Colon (tissue), 2 donors: ENCODE measurements at regions not wholly inside any gene's neighbourhood (a gene's known extent, or its start where the extent isn't known, plus 50 kb on each side); places are given as distances from the start of the nearest gene placed in this dataset.

Experiments used
- FAIRE-seq: peaks from 2 replicates; lab custom pipeline; 2012; peaks lifted over from hg19 to GRCh38; lab: Jason Lieb, UNC
- donor health status: control.
- donor health status: control.

DNA sequence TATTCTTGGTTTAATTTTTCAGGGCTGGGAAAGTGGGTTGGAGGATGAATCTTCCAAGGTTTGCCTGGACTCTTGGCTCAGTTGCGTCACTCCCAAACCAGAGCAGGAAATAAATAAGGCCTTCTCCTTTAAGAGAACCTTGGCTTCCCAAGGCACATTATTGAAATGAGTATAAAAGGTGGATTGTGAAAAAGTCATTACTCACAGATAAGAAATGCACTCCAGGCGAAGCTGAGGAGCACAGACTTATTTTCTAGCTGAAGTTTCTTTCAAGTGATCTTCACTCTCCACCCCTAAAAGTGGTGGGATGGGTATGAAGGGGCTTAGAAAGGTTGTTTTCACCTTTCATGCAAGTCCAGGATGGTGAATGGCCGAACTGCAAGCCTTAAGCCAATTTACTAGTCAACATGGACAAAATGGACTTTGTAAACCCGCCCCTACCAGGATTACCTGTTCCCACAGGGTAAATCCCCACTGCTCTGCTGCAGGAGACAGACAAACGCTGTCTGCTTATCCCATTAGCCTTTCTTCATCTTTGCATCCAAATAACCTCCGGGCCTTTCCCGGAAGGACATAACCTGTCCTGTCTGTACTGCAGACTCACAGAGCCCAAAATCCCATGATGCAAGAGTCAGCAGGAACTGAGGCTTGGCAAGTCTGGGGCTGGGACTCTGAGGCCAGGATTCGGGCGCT is 207.6 kb downstream of the BCL11B start:
- no peak for FAIRE-seq

DNA sequence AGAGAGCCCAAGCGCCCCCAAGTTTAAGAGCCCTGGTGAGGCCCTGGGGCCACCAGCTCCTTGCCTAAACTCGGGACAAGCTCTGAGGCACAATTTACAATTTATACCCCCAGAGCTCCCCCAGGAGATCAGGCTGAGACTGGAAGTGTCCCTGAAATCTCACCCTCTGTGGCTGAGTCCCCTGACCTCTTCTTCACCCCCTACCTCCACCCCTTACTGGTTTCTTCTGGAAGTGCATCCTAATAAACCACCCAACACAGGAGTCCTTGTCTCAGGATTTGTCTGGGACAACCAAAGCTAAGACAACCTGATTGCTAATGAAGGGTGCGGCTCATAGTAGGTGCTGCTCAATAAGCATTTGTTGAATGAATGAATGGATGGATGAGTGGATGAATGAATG is 206.4 kb downstream of the BCL11B start:
- no peak for FAIRE-seq

GRCh38 chr14:99066378-99066777 is 205.6 kb downstream of the BCL11B start:
- no peak for FAIRE-seq

GRCh38 chr14:99067141-99067920 is 204.7 kb downstream of the BCL11B start:
- no peak for FAIRE-seq

DNA sequence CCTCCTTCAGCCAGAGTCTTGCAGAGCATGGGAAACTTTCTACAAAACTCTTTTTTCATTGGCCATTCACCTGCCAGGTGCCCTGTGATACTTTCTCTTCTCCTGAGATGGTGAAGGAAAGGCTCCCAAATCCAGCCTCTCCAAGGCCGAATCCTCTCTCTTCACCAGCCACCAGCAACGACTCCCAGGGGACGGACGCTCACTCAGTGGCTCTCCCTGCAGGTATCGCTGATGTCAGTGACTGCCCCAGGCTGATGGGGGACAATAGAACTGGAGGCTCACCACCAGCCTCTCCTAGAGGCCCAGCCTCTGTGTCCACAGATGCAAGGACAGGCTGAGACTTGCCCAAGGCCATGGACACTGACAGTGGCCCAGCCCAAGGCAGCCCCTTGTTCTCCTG is 204.1 kb downstream of the BCL11B start:
- FAIRE-seq, result no peak

GRCh38 chr14:99069946-99070345 is 202.1 kb downstream of the BCL11B start:
- FAIRE-seq, result no peak

- no peak for FAIRE-seq
Measured at GRCh38 chr14:99072433-99072832, 199.6 kb downstream of the BCL11B start.

- FAIRE-seq, result no peak
Measured at GRCh38 chr14:99072956-99073355, 199.0 kb downstream of the BCL11B start.

- no peak for FAIRE-seq
Measured at GRCh38 chr14:99073431-99073830, 198.6 kb downstream of the BCL11B start.

- FAIRE-seq, result no peak
Measured at GRCh38 chr14:99075061-99075460, 196.9 kb downstream of the BCL11B start.

- no peak for FAIRE-seq
Measured at GRCh38 chr14:99075771-99076375, 196.1 kb downstream of the BCL11B start.

DNA sequence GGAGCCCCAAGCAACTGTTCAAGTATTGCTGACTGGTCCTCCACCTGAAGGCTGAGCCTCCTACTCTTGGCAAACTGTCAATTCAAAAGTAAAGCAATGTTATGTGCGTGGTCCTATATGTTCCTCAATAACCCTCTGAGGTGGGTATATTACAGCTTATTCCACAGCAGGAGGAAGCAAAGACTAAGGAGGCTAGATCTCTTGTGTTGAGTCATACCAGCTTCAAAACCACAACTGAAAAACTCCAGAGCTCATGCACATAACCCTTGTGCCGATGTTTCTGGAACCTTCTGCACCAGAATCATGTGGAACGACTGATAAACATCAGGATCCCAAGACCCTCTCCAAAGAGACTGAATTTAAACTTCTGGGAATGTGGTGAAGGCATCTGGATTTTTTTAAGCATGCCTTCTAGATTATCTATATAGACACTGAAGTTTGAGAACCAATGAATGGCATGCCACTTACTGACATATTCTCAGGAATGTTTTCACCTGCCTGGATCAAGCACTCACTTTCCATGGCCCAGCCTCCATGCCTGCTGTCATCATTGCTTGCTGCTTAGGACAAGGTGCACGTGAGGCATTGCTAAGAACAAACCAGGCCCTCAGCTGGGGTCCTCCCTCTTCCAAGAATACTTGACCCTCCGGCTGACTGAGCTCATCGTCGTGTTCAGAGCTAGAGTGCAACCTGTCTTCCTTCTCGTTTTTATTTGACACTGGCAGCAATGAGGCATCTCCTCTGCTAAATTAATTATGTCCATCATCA is 194.7 kb downstream of the BCL11B start:
- FAIRE-seq, result no peak

GRCh38 chr14:99077844-99078236 is 194.2 kb downstream of the BCL11B start:
- FAIRE-seq, result no peak

DNA sequence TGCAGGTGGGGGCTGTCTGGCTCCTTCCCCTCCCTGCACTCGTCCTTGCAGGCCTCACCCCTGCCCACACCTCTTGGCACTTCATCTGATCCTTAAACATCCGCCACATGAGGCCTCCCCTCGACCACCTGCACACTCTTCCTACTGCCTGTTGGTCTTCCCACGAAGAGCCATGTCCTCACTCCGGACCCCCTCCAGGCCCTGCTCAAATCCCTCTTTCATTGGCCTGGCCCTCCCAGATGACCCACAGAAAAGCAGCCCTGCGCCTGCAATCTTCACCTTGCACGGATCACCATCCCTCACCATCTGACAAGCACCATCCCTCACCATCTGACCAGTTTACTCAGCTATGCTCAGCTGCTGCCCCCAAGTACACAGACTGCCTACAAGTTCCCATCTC is 193.6 kb downstream of the BCL11B start:
- FAIRE-seq, result no peak

DNA sequence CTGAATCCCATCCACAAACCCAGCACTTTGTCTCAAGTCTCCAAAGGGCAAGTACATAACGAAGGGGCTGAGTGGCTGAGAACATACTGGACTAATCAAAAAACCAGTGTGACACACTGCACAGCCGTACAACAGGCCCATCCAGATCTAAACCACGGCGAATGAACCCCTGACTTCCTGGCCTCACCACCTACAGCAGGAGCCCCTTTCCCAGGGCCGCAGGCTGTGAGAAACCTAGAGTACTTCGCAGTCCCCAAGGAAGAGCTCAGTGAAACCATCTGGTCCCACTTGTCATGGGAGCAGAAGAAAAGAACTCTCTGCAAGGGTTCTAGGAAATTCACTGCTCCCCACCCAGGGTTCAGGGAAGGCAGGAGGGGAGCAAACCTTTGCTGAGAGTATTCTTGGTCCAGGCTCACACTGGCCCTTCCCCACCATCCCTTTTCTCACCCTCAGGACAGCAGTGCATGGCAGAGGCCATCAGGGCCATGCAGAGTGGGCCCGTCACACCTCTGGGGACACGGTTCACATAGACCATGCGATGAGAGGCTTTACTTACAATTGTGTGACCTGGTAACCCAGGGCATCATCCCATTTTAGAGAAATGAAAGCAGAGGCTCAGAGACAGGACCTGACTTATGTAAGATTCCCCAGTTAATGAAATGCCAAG is 192.8 kb downstream of the BCL11B start:
- FAIRE-seq, result no peak

DNA sequence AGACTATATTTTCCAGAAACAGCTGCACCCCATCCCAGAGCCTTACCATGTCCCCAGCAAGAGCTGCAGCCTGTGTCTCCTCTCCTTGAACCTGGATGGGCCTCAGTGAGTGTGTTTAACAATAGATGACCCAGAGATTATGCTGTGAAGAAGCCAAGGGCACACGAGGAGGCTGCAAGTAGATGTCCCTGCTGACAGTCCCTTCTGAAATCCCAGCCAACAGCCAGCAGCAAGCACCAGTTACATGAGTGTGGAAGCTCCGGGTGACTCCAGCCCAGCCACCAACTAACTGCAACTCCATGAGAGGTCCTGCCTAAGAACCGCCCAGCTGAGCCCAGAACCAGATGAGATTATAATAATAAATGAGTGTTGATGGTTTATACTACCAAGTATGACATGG is 191.7 kb downstream of the BCL11B start:
- no peak for FAIRE-seq

DNA sequence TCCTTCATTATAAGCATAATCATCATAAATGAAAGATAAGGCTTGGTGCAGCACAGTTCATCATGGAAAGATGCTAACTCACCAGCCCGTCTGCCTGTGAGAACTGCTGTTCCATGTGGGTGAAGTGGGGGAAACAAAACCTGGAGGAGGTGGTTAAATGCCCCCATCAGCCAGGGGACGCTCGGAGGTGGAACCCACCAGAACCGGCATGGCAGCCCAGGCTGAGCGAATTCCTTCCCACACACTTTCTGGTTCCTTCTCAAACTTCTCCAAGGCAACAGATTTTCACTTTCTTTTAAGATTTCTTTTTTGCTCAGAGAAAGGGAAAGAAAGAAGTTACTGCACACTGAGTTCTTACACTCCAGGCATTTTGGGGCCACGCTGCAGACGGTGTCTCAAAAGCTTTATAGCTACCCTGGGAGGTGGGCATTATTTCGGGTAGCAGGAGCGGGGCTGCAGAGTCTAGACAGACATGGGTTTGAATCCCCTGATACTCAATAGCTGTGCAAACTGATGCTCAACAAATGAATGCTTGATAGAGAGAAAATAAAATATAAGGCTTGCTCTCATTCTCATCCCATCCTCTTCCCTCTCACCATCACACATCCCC is 190.7 kb downstream of the BCL11B start:
- no peak for FAIRE-seq

DNA sequence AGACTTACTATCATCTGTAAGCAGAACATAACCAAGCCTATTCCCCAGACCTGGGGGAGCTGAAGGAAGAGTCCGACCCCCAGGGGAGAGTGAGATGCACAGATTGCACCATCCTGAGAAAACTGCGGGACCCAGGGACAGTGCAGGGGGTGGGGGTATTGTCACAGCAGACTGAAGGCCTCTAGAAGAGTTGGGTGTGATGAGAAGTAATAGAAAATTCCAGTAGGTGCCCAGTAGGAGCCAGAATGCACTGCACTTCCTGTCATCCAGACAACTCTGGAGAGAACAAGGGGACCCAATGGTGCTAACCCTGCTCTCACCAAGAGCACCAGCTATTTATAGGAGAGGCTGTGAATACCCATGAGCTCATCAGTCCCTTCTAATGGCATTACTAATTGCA is 190.1 kb downstream of the BCL11B start:
- FAIRE-seq, result no peak

DNA sequence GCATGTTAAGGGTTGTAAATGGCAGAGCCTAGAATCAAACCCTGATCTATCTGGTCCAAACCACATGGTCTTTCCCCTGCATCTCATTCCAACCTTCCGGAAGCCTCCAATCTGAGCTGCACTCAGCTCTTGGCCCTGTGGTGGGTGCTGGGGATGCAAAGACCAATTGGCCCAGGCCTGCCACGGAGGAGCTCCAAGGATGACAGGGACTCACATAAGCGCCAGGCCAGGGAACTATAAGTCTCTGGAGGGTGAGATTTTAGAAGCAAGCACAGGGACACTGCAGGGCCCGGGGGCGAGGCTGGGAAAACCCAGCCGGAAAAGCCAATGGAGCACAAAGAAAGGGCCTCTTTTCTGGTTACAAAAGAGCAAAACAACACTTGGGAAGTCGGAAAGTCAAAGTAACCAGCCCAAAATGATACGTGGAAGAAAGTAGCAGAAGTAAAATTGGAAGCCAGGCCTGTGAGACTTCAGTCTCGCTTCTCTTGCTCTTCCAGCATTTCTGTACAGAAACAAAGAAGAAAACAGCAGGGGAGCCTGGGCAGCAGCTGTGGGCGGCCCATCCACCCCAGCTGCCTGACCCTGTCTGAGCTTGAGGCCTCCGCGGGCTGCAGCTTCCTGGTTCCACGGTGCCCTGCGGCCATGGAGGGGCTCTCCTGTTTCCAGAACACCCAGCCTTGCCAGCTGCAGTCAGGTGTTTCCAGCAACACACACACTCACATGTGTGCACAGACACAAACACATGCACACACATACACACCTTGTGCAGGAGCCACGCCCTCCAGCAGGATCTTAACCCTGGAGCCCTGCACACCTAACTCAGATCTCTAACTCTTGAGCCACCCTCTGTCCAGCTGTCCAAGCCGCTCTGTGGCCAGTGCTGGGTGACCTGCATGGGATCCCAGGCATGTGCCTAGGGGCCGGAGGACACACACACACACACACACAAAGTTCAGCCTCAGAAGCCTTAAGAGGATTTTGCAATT is 178.2 kb downstream of the BCL11B start:
- no peak for FAIRE-seq

GRCh38 chr14:99094901-99095300 is 177.1 kb downstream of the BCL11B start:
- FAIRE-seq, result no peak
